ENCODE measurements at regions not wholly inside any gene's neighbourhood (a gene's known extent, or its start where the extent isn't known, plus 50 kb on each side); places are given as distances from the start of the nearest gene placed in this dataset.

GRCh38 chr18:14914121-14914520 lies 166.1 kb downstream of the ANKRD30B start:
- no peak for TF ChIP-seq CTCF (IDR thresholded peaks at IDR 0.05)
- Histone ChIP-seq H3K36me3 (no peaks in the 10 kb centered on the region), H3K27me3 (no peaks in the 10 kb centered on the region), H3K4me3 (no peak overlapping the region), H3K27ac (no peak overlapping the region), H3K9me3 (no peaks in the 10 kb centered on the region), H3K4me1 (no peaks in the 10 kb centered on the region)
- DNase-seq (no peak), ATAC-seq (ENCODE audit: low FRiP score in 2 of 2) (no peak)

- Histone ChIP-seq H3K36me3 (no peaks in the 10 kb centered on the region), H3K4me1 (no peaks in the 10 kb centered on the region), H3K4me3 (no peak overlapping the region), H3K9me3 (no peaks in the 10 kb centered on the region), H3K27me3 (no peaks in the 10 kb centered on the region), H3K27ac (no peak overlapping the region)
- TF ChIP-seq POLR2A (IDR thresholded peaks at IDR 0.05) (no peak), POLR2AphosphoS5 (IDR thresholded peaks at IDR 0.05) (no peak), CTCF (IDR thresholded peaks at IDR 0.05) (no peak), EP300 (IDR thresholded peaks at IDR 0.05) (no peak)
- WGBS, 2 donors: 67 to 75% methylated on average over 3 of the region's 3 CpGs
- DNase-seq: no peak
- ATAC-seq (ENCODE audit: low FRiP score in 2 of 2): no peak
Observed at GRCh38 chr18:14914771-14915170, 166.8 kb downstream of the ANKRD30B start.

- ATAC-seq (ENCODE audit: low FRiP score in 2 of 2) (no peak), DNase-seq (no peak)
- Histone ChIP-seq H3K4me1 (no peaks in the 10 kb centered on the region), H3K9me3 (no peaks in the 10 kb centered on the region), H3K4me3 (no peak overlapping the region), H3K27me3 (no peaks in the 10 kb centered on the region), H3K36me3 (no peaks in the 10 kb centered on the region), H3K27ac (no peak overlapping the region)
- no peak for TF ChIP-seq POLR2A (IDR thresholded peaks at IDR 0.05)
- TF ChIP-seq CTCF (IDR thresholded peaks at IDR 0.05): no peak
- no peak for TF ChIP-seq EP300 (IDR thresholded peaks at IDR 0.05)
- no peak for TF ChIP-seq POLR2AphosphoS5 (IDR thresholded peaks at IDR 0.05)
- 59% methylated on average over 1 of the region's 1 CpG; no CpG with 5 or more reads in 1 of the 2 donors for WGBS, 2 donors
Observed at GRCh38 chr18:14916181-14916580, 168.2 kb downstream of the ANKRD30B start.

GRCh38 chr18:14916851-14917250 lies 168.9 kb downstream of the ANKRD30B start:
- TF ChIP-seq POLR2AphosphoS5 (IDR thresholded peaks at IDR 0.05) (no peak), CTCF (IDR thresholded peaks at IDR 0.05) (no peak), EP300 (IDR thresholded peaks at IDR 0.05) (no peak), POLR2A (IDR thresholded peaks at IDR 0.05) (no peak)
- 80 to 84% methylated on average over 6 of the region's 6 CpGs for WGBS, 2 donors
- no peaks in the 10 kb centered on the region for H3K27me3 ChIP-seq
- no peak overlapping the region for H3K4me3 ChIP-seq
- ATAC-seq (ENCODE audit: low FRiP score in 2 of 2) (no peak), DNase-seq (no peak)
- no peak overlapping the region for H3K27ac ChIP-seq
- H3K36me3 ChIP-seq: no peaks in the 10 kb centered on the region
- H3K9me3 ChIP-seq: no peaks in the 10 kb centered on the region
- no peaks in the 10 kb centered on the region for H3K4me1 ChIP-seq

GRCh38 chr18:14917311-14917710 lies 169.3 kb downstream of the ANKRD30B start:
- WGBS, 2 donors: 72 to 84% methylated on average over 3 of the region's 3 CpGs
- Histone ChIP-seq H3K27me3 (no peaks in the 10 kb centered on the region), H3K4me1 (no peaks in the 10 kb centered on the region), H3K9me3 (no peaks in the 10 kb centered on the region), H3K36me3 (no peaks in the 10 kb centered on the region), H3K27ac (no peak overlapping the region), H3K4me3 (no peak overlapping the region)
- TF ChIP-seq EP300 (IDR thresholded peaks at IDR 0.05) (no peak), POLR2A (IDR thresholded peaks at IDR 0.05) (no peak), POLR2AphosphoS5 (IDR thresholded peaks at IDR 0.05) (no peak), CTCF (IDR thresholded peaks at IDR 0.05) (no peak)
- ATAC-seq (ENCODE audit: low FRiP score in 2 of 2) (no peak), DNase-seq (no peak)
